ENCODE measurements at regions not wholly inside any gene's neighbourhood (a gene's known extent, or its start where the extent isn't known, plus 50 kb on each side); places are given as distances from the start of the nearest gene placed in this dataset.

DNA sequence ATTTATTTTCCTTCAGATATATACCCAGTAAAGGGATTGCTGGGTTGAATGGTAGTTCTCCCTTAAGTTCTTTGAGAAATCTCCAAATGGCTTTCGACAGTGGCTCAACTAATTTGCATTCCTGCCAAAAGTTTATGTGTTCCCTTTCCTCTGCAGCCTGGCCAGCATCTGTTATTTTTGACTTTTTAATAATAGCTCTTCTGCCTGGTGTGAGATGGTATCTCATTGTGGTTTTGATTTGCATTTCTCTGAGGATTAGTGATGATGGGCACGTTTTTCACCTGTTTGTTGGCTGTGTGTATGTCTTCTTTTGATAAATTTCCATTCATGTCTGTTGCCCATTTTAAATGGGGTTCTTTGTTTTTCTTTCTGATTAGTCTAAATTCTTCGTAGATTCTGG lies 375.2 kb downstream of the UBE2NL start:
- Histone ChIP-seq H3K23me2 (ENCODE audit: low read depth, low read length) (no peaks in the 10 kb centered on the region), H2BK20ac (ENCODE audit: low read length) (no peak overlapping the region), H3K23ac (ENCODE audit: insufficient read length) (no peak overlapping the region), H3K27me3 (replicated peaks in 1 of 4; ENCODE audit: control insufficient read depth in 3 of 4, extremely low read depth in 1 of 4, insufficient read depth in 3 of 4, low read length in 3 of 4) (no peaks in the 10 kb centered on the region), H2AK5ac (ENCODE audit: low read depth, low read length) (no peak overlapping the region), H3K4me1 (replicated peaks in 1 of 4; ENCODE audit: control insufficient read depth in 3 of 4, insufficient read depth in 4 of 4, low read length in 3 of 4) (no peaks in the 10 kb centered on the region), H3K79me1 (ENCODE audit: low read depth, low read length) (no peaks in the 10 kb centered on the region), H2BK12ac (ENCODE audit: low read depth, low read length) (no peak overlapping the region), H3K4me3 (ENCODE audit: extremely low read depth in 1 of 4, insufficient read depth in 2 of 4, low read depth in 3 of 4, low read length in 4 of 4) (no peak overlapping the region), H3K14ac (ENCODE audit: insufficient read length) (no peak overlapping the region), H4K8ac (ENCODE audit: extremely low read depth, insufficient read depth, low read length) (no peak overlapping the region), H3K56ac (replicated peaks; ENCODE audit: insufficient read length, low read depth, low read length) (no peak overlapping the region), H3K4ac (replicated peaks; ENCODE audit: insufficient read length, low read depth, low read length) (no peak overlapping the region), H3K4me2 (ENCODE audit: insufficient read depth in 1 of 2, low read depth in 2 of 2, low read length in 2 of 2) (no peak overlapping the region), H3K9ac (replicated peaks in 1 of 4; ENCODE audit: extremely low read depth in 1 of 4, low read depth in 3 of 4, low read length in 3 of 4) (no peak overlapping the region), H2BK5ac (ENCODE audit: low read depth, low read length) (no peak overlapping the region), H3K79me2 (ENCODE audit: control insufficient read depth in 1 of 2, insufficient read depth in 2 of 2, low read length in 2 of 2) (no peaks in the 10 kb centered on the region), H3K27ac (ENCODE audit: low read depth, low read length) (no peak overlapping the region), H3K9me3 (ENCODE audit: insufficient read depth in 2 of 2, low read depth in 1 of 2, low read length in 1 of 2) (no peaks in the 10 kb centered on the region; a peak in 2 of 4 replicates), H4K91ac (replicated peaks; ENCODE audit: insufficient read length, low read length) (no peak overlapping the region), H3K36me3 (ENCODE audit: control insufficient read depth in 2 of 4, insufficient read depth in 4 of 4, low read length in 3 of 4) (no peaks in the 10 kb centered on the region), H4K5ac (ENCODE audit: insufficient read length, low read depth, low read length) (no peak overlapping the region), H2BK120ac (replicated peaks; ENCODE audit: low read depth, low read length) (no peak overlapping the region), H2BK15ac (ENCODE audit: low read length) (no peak overlapping the region), H2AFZ (ENCODE audit: low read length) (no peak overlapping the region), H3K18ac (ENCODE audit: extremely low read depth, low read length) (no peak overlapping the region), H4K20me1 (replicated peaks in 1 of 2; ENCODE audit: control insufficient read depth in 1 of 2, insufficient read depth in 2 of 2, low read length in 2 of 2) (no peaks in the 10 kb centered on the region)
- CTCF ChIA-PET (ENCODE audit: partially characterized antibody) = no interaction called here
- 94% methylated on average over 3 of the region's 3 CpGs; no CpG with 5 or more reads in 1 of the 2 experiments for WGBS, 2 experiments (ENCODE audit: extremely low coverage in 1 of 2, insufficient coverage in 1 of 2, insufficient read length in 1 of 2, insufficient replicate concordance in 2 of 2, low coverage in 1 of 2, low lambda C conversion rate in 2 of 2, missing lambda C conversion rate in 1 of 2)
- DNase-seq (ENCODE audit: low read depth in 1 of 2, low spot score in 2 of 2) (no peak), FAIRE-seq (no peak)
- POLR2A ChIA-PET (ENCODE audit: partially characterized antibody) = no interaction called here
- TF ChIP-seq JUND (IDR thresholded peaks at IDR 0.05; ENCODE audit: low read length) (no peak), NRF1 (IDR thresholded peaks at IDR 0.05; ENCODE audit: low read depth, low read length) (no peak), YY1 (IDR thresholded peaks at IDR 0.05; ENCODE audit: low read depth, low read length) (no peak), RFX5 (IDR thresholded peaks at IDR 0.05; ENCODE audit: borderline replicate concordance, low read depth, low read length) (no peak), GTF2F1 (IDR thresholded peaks at IDR 0.05; ENCODE audit: borderline replicate concordance, low read depth, low read length) (no peak), BCL11A (IDR thresholded peaks at IDR 0.05; ENCODE audit: low read depth in 2 of 2, low read length in 2 of 2) (no peak), POLR2A (IDR thresholded peaks at IDR 0.05; ENCODE audit: control extremely low read depth in 1 of 2, low read depth in 2 of 2, low read length in 2 of 2) (no peak), POU5F1 (IDR thresholded peaks at IDR 0.05; ENCODE audit: low read depth, low read length) (no peak), CBX5 (IDR thresholded peaks at IDR 0.05; ENCODE audit: low read depth, low read length) (no peak), MAFK (IDR thresholded peaks at IDR 0.05; ENCODE audit: low read depth, low read length) (no peak), POLR2AphosphoS5 (IDR thresholded peaks at IDR 0.05; ENCODE audit: low read depth, low read length) (no peak), TCF12 (IDR thresholded peaks at IDR 0.05; ENCODE audit: low read depth, low read length) (no peak)
- TF ChIP-seq, protein P1, sequence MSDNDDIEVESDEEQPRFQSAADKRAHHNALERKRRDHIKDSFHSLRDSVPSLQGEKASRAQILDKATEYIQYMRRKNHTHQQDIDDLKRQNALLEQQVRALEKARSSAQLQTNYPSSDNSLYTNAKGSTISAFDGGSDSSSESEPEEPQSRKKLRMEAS (IDR thresholded peaks at IDR 0.05) = no peak
- TF ChIP-seq, protein P2, sequence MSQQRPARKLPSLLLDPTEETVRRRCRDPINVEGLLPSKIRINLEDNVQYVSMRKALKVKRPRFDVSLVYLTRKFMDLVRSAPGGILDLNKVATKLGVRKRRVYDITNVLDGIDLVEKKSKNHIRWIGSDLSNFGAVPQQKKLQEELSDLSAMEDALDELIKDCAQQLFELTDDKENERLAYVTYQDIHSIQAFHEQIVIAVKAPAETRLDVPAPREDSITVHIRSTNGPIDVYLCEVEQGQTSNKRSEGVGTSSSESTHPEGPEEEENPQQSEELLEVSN (IDR thresholded peaks at IDR 0.05) = no peak

Data from H1 (cell line).